H1 (cell line): ENCODE measurements at regions not wholly inside any gene's neighbourhood (a gene's known extent, or its start where the extent isn't known, plus 50 kb on each side); places are given as distances from the start of the nearest gene placed in this dataset.
A peak's percentile ranks its signal among the peaks of the same experiment; 100 is the strongest.

Source experiments
- CTCF ChIA-PET: fragments of 300-600 bp; sonication (Branson Sonifier 250); formaldehyde crosslinking; loops from one replicate; lab custom pipeline; 2021; ENCODE audit not compliant: partially characterized antibody; lab: Charles Lee
- POLR2A ChIA-PET: fragments of 300-600 bp; sonication (Branson Sonifier 250); formaldehyde crosslinking; loops from one replicate; lab custom pipeline; 2021; ENCODE audit warnings: inconsistent platforms; ENCODE audit not compliant: partially characterized antibody; lab: Charles Lee
- DNase-seq, 2 experiments: peaks; one replicate each; pipeline versions ENCODE4 v3.0.0 to v3.0.0-alpha.2; 2010 to 2022; ENCODE audit warnings: low spot score in 2 of 2, low read depth in 1 of 2, mixed read lengths in 1 of 2
- FAIRE-seq: peaks from 2 replicates; lab custom pipeline; 2011; peaks lifted over from hg19 to GRCh38; lab: Jason Lieb, UNC
- H2AFZ ChIP-seq: 2 replicates; pipeline ENCODE4 v1.8.1; 2012; ENCODE audit warnings: low read length, inconsistent platforms
- H2AK5ac ChIP-seq: 2 replicates; pipeline ENCODE4 v1.6.1; 2013; ENCODE audit warnings: low read depth, low read length
- H2BK120ac ChIP-seq: replicated peaks from 2 replicates; pipeline ENCODE3; 2013; ENCODE audit warnings: low read depth, low read length, inconsistent platforms
- H2BK12ac ChIP-seq: 2 replicates; pipeline ENCODE4 v1.6.1; 2013; ENCODE audit warnings: low read depth, low read length
- H2BK15ac ChIP-seq: 2 replicates; pipeline ENCODE4 v1.6.1; 2013; ENCODE audit warnings: low read length
- H2BK20ac ChIP-seq: 2 replicates; pipeline ENCODE4 v1.6.1; 2013; ENCODE audit warnings: low read length
- H2BK5ac ChIP-seq: 2 replicates; pipeline ENCODE4 v1.6.1; 2013; ENCODE audit warnings: low read depth, low read length
- H3K14ac ChIP-seq: 2 replicates; pipeline ENCODE4 v1.6.1; 2013; ENCODE audit warnings: inconsistent platforms; ENCODE audit not compliant: insufficient read length
- H3K18ac ChIP-seq: 2 replicates; pipeline ENCODE4 v1.6.1; 2013; ENCODE audit warnings: low read length; ENCODE audit errors: extremely low read depth
- H3K23ac ChIP-seq: 2 replicates; pipeline ENCODE4 v1.6.1; 2013; ENCODE audit warnings: inconsistent platforms; ENCODE audit not compliant: insufficient read length
- H3K23me2 ChIP-seq: 2 replicates; pipeline ENCODE4 v1.6.1; 2013; ENCODE audit warnings: low read depth, low read length
- H3K27ac ChIP-seq: 2 replicates; pipeline ENCODE4 v1.6.1; 2011; ENCODE audit warnings: low read depth, low read length, inconsistent platforms
- H3K27me3 ChIP-seq, 4 experiments: replicated peaks in 1 of 4; 1 replicate in 1 of 4; 2 replicates in 3 of 4; pipeline versions ENCODE4 v1.6.1 to v1.8.1; 2011 to 2013; ENCODE audit warnings: low read length in 3 of 4, mild to moderate bottlenecking in 3 of 4, inconsistent platforms in 2 of 4, mixed read lengths in 2 of 4, moderate library complexity in 1 of 4; ENCODE audit not compliant: control insufficient read depth in 3 of 4, insufficient read depth in 3 of 4; ENCODE audit errors: extremely low read depth in 1 of 4
- H3K36me3 ChIP-seq, 4 experiments: 2 replicates each; pipeline versions ENCODE4 v1.6.1 to v1.8.1; 2011 to 2013; ENCODE audit warnings: mild to moderate bottlenecking in 4 of 4, low read length in 3 of 4, moderate library complexity in 2 of 4, control low read depth in 1 of 4, inconsistent platforms in 1 of 4; ENCODE audit not compliant: insufficient read depth in 4 of 4, control insufficient read depth in 2 of 4
- H3K4ac ChIP-seq: replicated peaks from 2 replicates; pipeline ENCODE3; 2013; ENCODE audit warnings: low read length, low read depth, mixed read lengths, inconsistent platforms; ENCODE audit not compliant: insufficient read length
- H3K4me1 ChIP-seq, 4 experiments: replicated peaks in 1 of 4; 1 replicate in 1 of 4; 2 replicates in 3 of 4; pipeline versions ENCODE4 v1.6.1 to v1.8.1; 2011 to 2013; ENCODE audit warnings: low read length in 3 of 4, inconsistent platforms in 2 of 4, mixed read lengths in 1 of 4; ENCODE audit not compliant: insufficient read depth in 4 of 4, control insufficient read depth in 3 of 4
- H3K4me2 ChIP-seq, 2 experiments: 2 replicates each; pipeline versions ENCODE4 v1.6.1 to v1.8.1; 2011 to 2013; ENCODE audit warnings: low read depth in 2 of 2, low read length in 2 of 2, control low read depth in 1 of 2, inconsistent platforms in 1 of 2, mild to moderate bottlenecking in 1 of 2; ENCODE audit not compliant: insufficient read depth in 1 of 2
- H3K4me3 ChIP-seq, 4 experiments: fragments of 200-600, 300-600 bp in 1 of 4; sonication (generic), shearing (Covaris generic), sonication (Bioruptor Twin) in 1 of 4; 2 replicates each; pipeline versions ENCODE4 v1.5.1 to v1.8.1; 2011 to 2016; ENCODE audit warnings: low read length in 4 of 4, low read depth in 3 of 4, control low read depth in 2 of 4, inconsistent platforms in 2 of 4, mild to moderate bottlenecking in 2 of 4, mixed read lengths in 1 of 4, moderate library complexity in 1 of 4; ENCODE audit not compliant: insufficient read depth in 2 of 4; ENCODE audit errors: extremely low read depth in 1 of 4
- H3K56ac ChIP-seq: replicated peaks from 2 replicates; pipeline ENCODE3; 2013; ENCODE audit warnings: low read depth, mild to moderate bottlenecking, mixed read lengths, low read length, inconsistent platforms; ENCODE audit not compliant: insufficient read length
- H3K79me1 ChIP-seq: 2 replicates; pipeline ENCODE4 v1.6.1; 2013; ENCODE audit warnings: low read depth, low read length, control low read depth
- H3K79me2 ChIP-seq, 2 experiments: 2 replicates each; pipeline versions ENCODE4 v1.6.1 to v1.8.1; 2012 to 2013; ENCODE audit warnings: low read length in 2 of 2, mild to moderate bottlenecking in 2 of 2, inconsistent platforms in 1 of 2; ENCODE audit not compliant: insufficient read depth in 2 of 2, control insufficient read depth in 1 of 2
- H3K9ac ChIP-seq, 4 experiments: replicated peaks in 1 of 4; 1 replicate in 1 of 4; 2 replicates in 3 of 4; pipeline versions ENCODE4 v1.6.1 to v1.8.1; 2011 to 2013; ENCODE audit warnings: low read depth in 3 of 4, low read length in 3 of 4, control low read depth in 2 of 4, mild to moderate bottlenecking in 2 of 4, moderate library complexity in 2 of 4, inconsistent platforms in 1 of 4; ENCODE audit errors: extremely low read depth in 1 of 4
- H3K9me3 ChIP-seq, 2 experiments: 2 replicates each; pipeline versions ENCODE4 v1.6.1 to v1.8.1; 2012 to 2013; ENCODE audit warnings: mild to moderate bottlenecking in 2 of 2, moderate library complexity in 2 of 2, control low read depth in 1 of 2, inconsistent platforms in 1 of 2, low read depth in 1 of 2, low read length in 1 of 2, mixed read lengths in 1 of 2; ENCODE audit not compliant: insufficient read depth in 2 of 2
- H4K20me1 ChIP-seq, 2 experiments: replicated peaks in 1 of 2; 2 replicates each; pipeline versions ENCODE3 to v1.8.1; 2011 to 2013; ENCODE audit warnings: inconsistent platforms in 2 of 2, low read length in 2 of 2, mild to moderate bottlenecking in 1 of 2; ENCODE audit not compliant: insufficient read depth in 2 of 2, control insufficient read depth in 1 of 2
- H4K5ac ChIP-seq: 2 replicates; pipeline ENCODE4 v1.6.1; 2013; ENCODE audit warnings: low read length, low read depth, mixed read lengths, inconsistent platforms; ENCODE audit not compliant: insufficient read length
- H4K8ac ChIP-seq: 2 replicates; pipeline ENCODE4 v1.8.0; 2013; ENCODE audit warnings: mild to moderate bottlenecking, moderate library complexity, low read length, inconsistent platforms; ENCODE audit not compliant: insufficient read depth; ENCODE audit errors: extremely low read depth
- H4K91ac ChIP-seq: replicated peaks from 2 replicates; pipeline ENCODE3; 2013; ENCODE audit warnings: low read length, mixed read lengths, inconsistent platforms; ENCODE audit not compliant: insufficient read length
- CEBPB ChIP-seq: IDR thresholded peaks from 2 replicates; pipeline ENCODE4 v1.6.1; 2012; ENCODE audit warnings: low read depth, low read length
- YY1 ChIP-seq: IDR thresholded peaks from 2 replicates; pipeline ENCODE4 v1.6.1; 2011; ENCODE audit warnings: low read depth, mild to moderate bottlenecking, low read length
- WGBS, 2 experiments: shearing (Covaris generic) in 1 of 2; methylation state at CpG; one replicate each; pipeline versions ENCODE4 v1.1.6 to v1.1.7; 2013 to 2015; ENCODE audit warnings: low lambda C conversion rate in 2 of 2, mixed read lengths in 2 of 2, inconsistent platforms in 1 of 2, low coverage in 1 of 2, missing lambda C conversion rate in 1 of 2; ENCODE audit not compliant: insufficient replicate concordance in 2 of 2, insufficient coverage in 1 of 2, insufficient read length in 1 of 2; ENCODE audit errors: extremely low coverage in 1 of 2, missing lambda C conversion rate in 1 of 2; 5-methylcytosine and 5-hydroxymethylcytosine counted together

GRCh38 chr9:22625540-22625939 is 178.9 kb downstream of the DMRTA1 start:
- Histone ChIP-seq H3K79me2 (no peaks in the 10 kb centered on the region), H2BK12ac (no peak overlapping the region), H3K4ac (no peak overlapping the region), H3K23ac (no peak overlapping the region), H3K4me1 (peaks cover 0 to 5% (median 2%) of the 10 kb centered on the region in 4 experiments; a peak in 3 of 7 replicates), H3K4me3 (no peak overlapping the region), H2BK15ac (no peak overlapping the region), H3K36me3 (no peaks in the 10 kb centered on the region), H3K27me3 (no peaks in the 10 kb centered on the region), H2BK5ac (no peak overlapping the region), H2BK120ac (no peak overlapping the region), H3K27ac (no peak overlapping the region), H3K9ac (no peak overlapping the region), H4K8ac (no peak overlapping the region), H4K91ac (no peak overlapping the region), H3K56ac (no peak overlapping the region), H3K9me3 (no peaks in the 10 kb centered on the region), H3K4me2 (no peak overlapping the region), H2BK20ac (no peak overlapping the region), H2AFZ (no peak overlapping the region; the same call in 1 of the 2 replicates), H3K14ac (no peak overlapping the region), H2AK5ac (no peak overlapping the region), H4K5ac (no peak overlapping the region), H3K18ac (no peak overlapping the region), H3K23me2 (no peaks in the 10 kb centered on the region), H4K20me1 (no peaks in the 10 kb centered on the region), H3K79me1 (no peaks in the 10 kb centered on the region)
- TF ChIP-seq CEBPB: peak; percentile 70; the same call in 1 of the 2 replicates
- no peak for TF ChIP-seq YY1
- CTCF ChIA-PET: interaction anchor here (0.8 kb wide), 1 partner anchor 9 kb away, joined by 3 read pairs; no protein-coding TSS in a partner anchor
- FAIRE-seq: no peak
- POLR2A ChIA-PET: interaction anchor here (0.7 kb wide), 1 partner anchor 9 kb away, joined by 3 read pairs; no protein-coding TSS in a partner anchor
- WGBS, 2 experiments: 95% methylated on average over 4 of the region's 4 CpGs; no CpG with 5 or more reads in 1 of the 2 experiments
- no peak for DNase-seq
